Ishikawa (cell line): ENCODE measurements at regions not wholly inside any gene's neighbourhood (a gene's known extent, or its start where the extent isn't known, plus 50 kb on each side); places are given as distances from the start of the nearest gene placed in this dataset.

Source experiments
- CEBPB ChIP-seq: IDR thresholded peaks from 2 replicates; pipeline ENCODE4 v1.6.1; 2012
- CREB1 ChIP-seq: IDR thresholded peaks from 2 replicates; pipeline ENCODE4 v1.6.1; 2012; ENCODE audit warnings: low read depth
- EGR1 ChIP-seq: IDR thresholded peaks from 2 replicates; pipeline ENCODE4 v1.6.1; 2012
- EP300 ChIP-seq: IDR thresholded peaks from 2 replicates; pipeline ENCODE4 v1.6.1; 2012; ENCODE audit warnings: borderline replicate concordance
- FOXM1 ChIP-seq: IDR thresholded peaks from 2 replicates; pipeline ENCODE4 v1.6.1; 2012; ENCODE audit warnings: low read depth, borderline replicate concordance
- NFIC ChIP-seq: IDR thresholded peaks from 2 replicates; pipeline ENCODE4 v1.6.1; 2012
- RAD21 ChIP-seq: IDR thresholded peaks from 2 replicates; pipeline ENCODE4 v1.6.1; 2012; ENCODE audit warnings: low read depth
- TAF1 ChIP-seq: IDR thresholded peaks from 2 replicates; pipeline ENCODE4 v1.6.1; 2012; ENCODE audit warnings: low read depth, mild to moderate bottlenecking
- TCF12 ChIP-seq: IDR thresholded peaks from 2 replicates; pipeline ENCODE4 v1.6.1; 2012; ENCODE audit warnings: low read depth
- TEAD4 ChIP-seq: IDR thresholded peaks from 2 replicates; pipeline ENCODE4 v1.6.1; 2012
- YY1 ChIP-seq: IDR thresholded peaks from 2 replicates; pipeline ENCODE4 v1.6.1; 2012; ENCODE audit warnings: low read depth
- ZBTB7A ChIP-seq: IDR thresholded peaks from 2 replicates; pipeline ENCODE4 v1.6.1; 2012; ENCODE audit warnings: low read depth
- TF ChIP-seq, protein P1 (sequence below): IDR thresholded peaks from 2 replicates; pipeline ENCODE4 v1.6.1; 2012
- TF ChIP-seq, protein P2 (sequence below): IDR thresholded peaks from 2 replicates; pipeline ENCODE4 v1.6.1; 2012
- TF ChIP-seq, protein P3 (sequence below): IDR thresholded peaks from 2 replicates; pipeline ENCODE4 v1.6.1; 2012; ENCODE audit warnings: low read depth, mild to moderate bottlenecking

DNA sequence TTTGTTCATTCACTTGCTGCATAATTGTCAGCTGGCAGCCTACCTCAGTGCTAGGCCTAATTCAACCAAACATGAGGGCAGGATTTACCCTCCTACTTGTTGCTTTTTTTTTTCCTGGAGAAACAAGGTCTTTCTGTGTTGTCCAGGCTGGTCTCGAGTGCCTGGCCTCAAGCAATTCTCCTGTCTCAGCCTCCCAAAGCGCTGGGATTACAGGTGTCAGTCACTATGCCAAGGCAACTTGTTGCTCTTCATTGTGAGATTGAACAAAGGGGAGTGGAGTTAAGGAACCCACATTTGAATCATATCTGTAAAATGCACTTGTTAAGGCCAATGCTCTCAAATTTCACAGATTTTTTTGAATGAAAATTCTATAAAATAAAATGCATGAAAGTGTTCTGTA lies 380.5 kb downstream of the TMEM161B start:
- TF ChIP-seq TEAD4 (no peak), NFIC (no peak)
- TF ChIP-seq, protein P1, sequence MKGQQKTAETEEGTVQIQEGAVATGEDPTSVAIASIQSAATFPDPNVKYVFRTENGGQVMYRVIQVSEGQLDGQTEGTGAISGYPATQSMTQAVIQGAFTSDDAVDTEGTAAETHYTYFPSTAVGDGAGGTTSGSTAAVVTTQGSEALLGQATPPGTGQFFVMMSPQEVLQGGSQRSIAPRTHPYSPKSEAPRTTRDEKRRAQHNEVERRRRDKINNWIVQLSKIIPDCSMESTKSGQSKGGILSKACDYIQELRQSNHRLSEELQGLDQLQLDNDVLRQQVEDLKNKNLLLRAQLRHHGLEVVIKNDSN = no peak

DNA sequence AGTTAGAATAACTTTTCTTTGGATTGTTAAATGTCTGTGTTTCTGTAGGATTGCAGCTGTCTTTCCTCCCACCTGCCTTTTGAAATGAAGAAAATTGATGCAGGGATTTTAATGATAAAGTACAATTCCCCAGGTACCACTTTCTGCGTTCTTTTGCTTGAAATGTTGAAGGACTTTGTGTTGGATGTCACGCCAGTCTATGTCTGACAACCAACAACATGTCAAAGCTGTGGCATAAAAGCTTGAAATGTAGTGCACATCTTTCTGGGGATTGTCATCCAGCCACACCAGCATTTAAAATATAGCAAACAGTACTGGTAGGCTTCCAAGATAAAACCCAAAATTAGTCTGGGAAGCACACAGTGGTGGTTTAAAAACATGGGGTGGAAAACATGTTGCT lies 381.4 kb downstream of the TMEM161B start:
- TF ChIP-seq TAF1 (no peak), NFIC (no peak), EGR1 (no peak)
- TF ChIP-seq, protein P2, sequence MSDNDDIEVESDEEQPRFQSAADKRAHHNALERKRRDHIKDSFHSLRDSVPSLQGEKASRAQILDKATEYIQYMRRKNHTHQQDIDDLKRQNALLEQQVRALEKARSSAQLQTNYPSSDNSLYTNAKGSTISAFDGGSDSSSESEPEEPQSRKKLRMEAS = no peak
- TF ChIP-seq, protein P1 = no peak

DNA sequence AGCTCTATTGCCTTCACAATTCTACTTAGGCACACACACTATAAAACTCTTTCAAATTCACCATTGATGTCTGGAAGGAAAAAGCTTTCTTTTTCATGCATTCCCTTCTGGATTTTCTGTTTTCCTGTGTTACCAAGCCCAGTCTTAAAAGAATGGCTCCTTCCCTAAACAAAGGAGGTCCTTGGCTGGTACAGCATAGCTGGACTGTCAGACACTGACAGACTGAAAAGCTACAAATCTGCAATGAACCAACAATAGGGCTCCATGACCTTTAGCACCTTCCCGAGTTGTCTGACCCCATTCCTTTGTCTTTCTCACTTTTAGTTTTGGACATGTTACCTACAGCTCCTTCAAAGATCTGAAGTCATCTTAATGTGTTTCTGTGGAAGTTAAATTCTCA lies 382.5 kb downstream of the TMEM161B start:
- TF ChIP-seq, protein P1 = no peak
- TF ChIP-seq ZBTB7A = no peak
- TF ChIP-seq EGR1 = no peak
- TF ChIP-seq RAD21 = no peak
- TF ChIP-seq TCF12 = no peak

DNA sequence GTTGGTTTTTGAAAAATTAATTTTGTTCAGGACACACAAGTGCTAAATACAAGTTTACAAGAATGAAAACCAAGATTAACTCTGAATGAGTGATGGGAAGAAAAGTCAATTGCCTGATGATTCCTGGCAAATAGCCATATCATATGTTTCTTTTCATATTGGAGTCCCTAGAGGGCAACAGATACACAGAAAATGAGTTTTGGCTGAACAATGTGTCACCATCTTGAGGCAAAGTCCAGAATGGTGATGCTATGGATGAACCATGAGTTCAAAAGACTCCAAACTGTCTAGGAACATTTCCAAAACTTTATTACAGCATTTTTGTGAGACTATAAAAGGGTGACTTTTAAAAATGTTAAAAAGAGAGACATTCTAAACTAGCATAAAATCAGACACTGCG lies 382.9 kb downstream of the TMEM161B start:
- TF ChIP-seq TAF1 = no peak
- TF ChIP-seq TCF12 = no peak
- TF ChIP-seq RAD21 = peak; percentile 41

DNA sequence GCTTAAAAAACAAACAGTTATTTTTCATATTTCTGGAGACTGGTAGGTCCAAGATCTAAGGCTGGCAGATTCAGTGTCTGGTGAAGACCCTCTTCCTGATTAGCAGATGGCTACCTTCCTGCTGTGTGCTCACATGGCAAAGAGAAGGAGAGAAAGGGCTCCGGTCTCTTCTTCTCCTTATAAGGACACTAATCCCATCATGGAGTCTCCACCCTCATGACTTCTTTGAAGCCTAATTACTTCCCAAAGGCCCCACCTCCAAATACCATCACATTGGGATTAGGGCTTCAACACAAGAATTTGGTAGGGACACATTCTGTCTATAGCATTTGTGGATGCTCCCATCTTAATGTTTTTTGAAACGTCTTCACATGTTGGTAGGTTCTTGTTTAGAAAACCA lies 391.1 kb downstream of the TMEM161B start:
- TF ChIP-seq TEAD4 = no peak
- TF ChIP-seq, protein P1 = no peak
- no peak for TF ChIP-seq CREB1
- no peak for TF ChIP-seq TAF1
- TF ChIP-seq TCF12 = no peak
- TF ChIP-seq EP300 = no peak
- no peak for TF ChIP-seq CEBPB
- TF ChIP-seq, protein P3, sequence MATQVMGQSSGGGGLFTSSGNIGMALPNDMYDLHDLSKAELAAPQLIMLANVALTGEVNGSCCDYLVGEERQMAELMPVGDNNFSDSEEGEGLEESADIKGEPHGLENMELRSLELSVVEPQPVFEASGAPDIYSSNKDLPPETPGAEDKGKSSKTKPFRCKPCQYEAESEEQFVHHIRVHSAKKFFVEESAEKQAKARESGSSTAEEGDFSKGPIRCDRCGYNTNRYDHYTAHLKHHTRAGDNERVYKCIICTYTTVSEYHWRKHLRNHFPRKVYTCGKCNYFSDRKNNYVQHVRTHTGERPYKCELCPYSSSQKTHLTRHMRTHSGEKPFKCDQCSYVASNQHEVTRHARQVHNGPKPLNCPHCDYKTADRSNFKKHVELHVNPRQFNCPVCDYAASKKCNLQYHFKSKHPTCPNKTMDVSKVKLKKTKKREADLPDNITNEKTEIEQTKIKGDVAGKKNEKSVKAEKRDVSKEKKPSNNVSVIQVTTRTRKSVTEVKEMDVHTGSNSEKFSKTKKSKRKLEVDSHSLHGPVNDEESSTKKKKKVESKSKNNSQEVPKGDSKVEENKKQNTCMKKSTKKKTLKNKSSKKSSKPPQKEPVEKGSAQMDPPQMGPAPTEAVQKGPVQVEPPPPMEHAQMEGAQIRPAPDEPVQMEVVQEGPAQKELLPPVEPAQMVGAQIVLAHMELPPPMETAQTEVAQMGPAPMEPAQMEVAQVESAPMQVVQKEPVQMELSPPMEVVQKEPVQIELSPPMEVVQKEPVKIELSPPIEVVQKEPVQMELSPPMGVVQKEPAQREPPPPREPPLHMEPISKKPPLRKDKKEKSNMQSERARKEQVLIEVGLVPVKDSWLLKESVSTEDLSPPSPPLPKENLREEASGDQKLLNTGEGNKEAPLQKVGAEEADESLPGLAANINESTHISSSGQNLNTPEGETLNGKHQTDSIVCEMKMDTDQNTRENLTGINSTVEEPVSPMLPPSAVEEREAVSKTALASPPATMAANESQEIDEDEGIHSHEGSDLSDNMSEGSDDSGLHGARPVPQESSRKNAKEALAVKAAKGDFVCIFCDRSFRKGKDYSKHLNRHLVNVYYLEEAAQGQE = no peak

DNA sequence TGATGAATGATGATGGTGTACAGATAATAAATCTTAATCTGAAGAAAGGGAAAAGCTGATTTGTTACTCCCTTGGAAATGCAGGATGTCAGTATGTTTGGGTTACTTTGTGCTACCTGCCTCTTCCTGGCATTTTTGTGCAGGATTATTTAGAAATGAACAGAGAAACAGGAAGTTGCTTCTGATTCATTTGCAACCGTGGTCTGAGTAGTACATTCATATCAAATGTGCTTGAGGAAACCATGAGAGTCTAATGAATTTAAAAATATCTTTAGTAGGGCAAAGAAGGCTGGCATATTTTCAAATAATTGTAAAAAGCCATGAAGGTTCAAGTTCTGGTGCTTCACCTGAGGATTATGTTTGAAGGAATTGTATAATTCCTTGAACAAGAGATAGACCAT lies 391.6 kb downstream of the TMEM161B start:
- TF ChIP-seq, protein P2 = no peak
- no peak for TF ChIP-seq YY1

DNA sequence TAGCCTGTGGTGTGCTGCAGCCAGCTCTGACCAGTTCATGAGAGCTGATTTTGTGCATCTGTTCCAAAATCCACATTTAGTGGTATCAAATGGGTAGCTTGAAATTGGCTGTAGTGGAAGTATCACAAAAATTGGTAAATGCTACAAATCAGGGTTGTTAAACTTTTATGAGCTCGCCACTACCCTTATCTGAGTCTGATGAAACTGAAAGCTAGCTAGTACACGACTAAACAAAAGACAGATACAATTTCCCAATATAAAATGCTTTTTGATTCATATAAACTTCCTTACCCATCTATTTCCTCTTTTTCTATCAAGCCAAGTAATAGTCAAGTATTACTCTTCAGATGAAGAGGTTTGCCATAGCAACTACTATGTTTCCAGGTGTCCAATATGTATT lies 392.0 kb downstream of the TMEM161B start:
- TF ChIP-seq CREB1 (no peak), TCF12 (no peak), EP300 (no peak), ZBTB7A (no peak), CEBPB (no peak), RAD21 (no peak), TAF1 (no peak), TEAD4 (no peak)
- TF ChIP-seq, protein P2 = no peak

DNA sequence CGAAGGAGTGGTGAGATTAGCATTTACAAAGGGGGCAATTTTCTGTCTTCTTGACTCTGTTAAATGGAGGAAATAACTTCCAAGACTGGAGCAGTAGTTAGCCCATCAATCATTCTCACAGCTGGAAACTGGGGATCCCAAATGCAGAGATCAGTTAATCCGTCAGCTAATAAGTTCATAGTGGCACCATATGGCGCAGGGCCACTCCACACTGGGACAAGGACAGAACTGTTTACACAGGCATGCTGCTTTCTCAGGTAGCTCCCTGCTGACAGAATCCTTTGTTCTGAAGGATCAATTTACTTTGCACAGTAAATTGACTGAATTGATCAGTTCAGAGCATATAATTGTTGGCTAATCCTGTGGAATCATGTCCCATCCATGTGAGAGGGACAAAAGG lies 395.7 kb downstream of the TMEM161B start:
- no peak for TF ChIP-seq ZBTB7A
- TF ChIP-seq, protein P2 = no peak
- TF ChIP-seq TEAD4 = no peak
- TF ChIP-seq CEBPB = no peak
- TF ChIP-seq FOXM1 = no peak
- TF ChIP-seq TCF12 = no peak
- TF ChIP-seq TAF1 = no peak
- TF ChIP-seq EP300 = no peak
- no peak for TF ChIP-seq CREB1
- no peak for TF ChIP-seq RAD21
